GM18907 (cell line): ENCODE measurements at regions not wholly inside any gene's neighbourhood (a gene's known extent, or its start where the extent isn't known, plus 50 kb on each side); places are given as distances from the start of the nearest gene placed in this dataset.
"Not testable (repeated sequence)": the region's sequence is repeated elsewhere in the genome, so short reads cannot be mapped to it uniquely, and the experiment has no call there.

Experiments
- ATAC-seq: cut with Tn5 transposase; IDR thresholded peaks from one replicate; pipeline ENCODE4 v1.9.1; 2021; ENCODE audit warnings: mild to moderate bottlenecking, moderate library complexity; ENCODE audit not compliant: unreplicated experiment

DNA sequence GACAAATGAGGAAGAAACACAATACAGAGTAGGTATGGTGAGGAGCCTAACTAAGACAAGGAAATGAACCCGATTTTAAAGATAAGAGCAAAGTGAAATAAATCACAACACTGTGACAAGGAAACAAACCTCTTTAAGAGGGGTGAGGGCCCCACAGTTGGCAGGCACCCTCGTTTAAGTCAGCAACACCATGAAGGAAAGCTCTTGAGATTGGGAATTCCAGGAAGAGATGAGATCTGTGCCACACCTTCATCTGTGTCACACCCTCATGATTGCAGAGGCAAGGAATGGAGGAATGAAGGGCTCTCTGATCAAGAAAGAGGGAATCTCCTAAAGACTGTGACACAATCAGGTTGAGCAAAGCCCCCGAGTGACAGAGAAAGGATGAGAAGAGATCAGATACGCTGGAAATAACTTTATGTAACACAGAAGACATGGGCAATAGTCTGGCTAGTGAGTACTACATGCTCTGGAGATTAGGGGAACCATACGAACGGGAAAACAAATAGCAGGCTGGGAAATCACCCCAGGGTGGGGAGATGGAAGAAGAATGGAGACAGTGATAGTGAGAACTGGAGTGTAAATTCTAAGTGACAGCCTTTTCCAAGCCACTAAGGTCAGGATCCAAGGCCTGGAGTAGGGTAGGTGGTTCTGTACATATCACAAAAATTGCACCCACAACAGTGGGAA is 51.7 kb upstream of the TERB2 start:
- not testable (repeated sequence) for ATAC-seq
